H1 (cell line): ENCODE measurements at regions not wholly inside any gene's neighbourhood (a gene's known extent, or its start where the extent isn't known, plus 50 kb on each side); places are given as distances from the start of the nearest gene placed in this dataset.

Experiments used
- CBX5 ChIP-seq: fragments of 300-800, 300-1000 bp; sonication (generic); IDR thresholded peaks from 2 replicates; pipeline ENCODE4 v1.7.1; 2016; ENCODE audit warnings: antibody characterized with exemption, low read length, low read depth
- TF ChIP-seq, protein P1 (sequence below), 3 experiments: IDR thresholded peaks; 1 replicate in 2 of 3; 2 replicates in 1 of 3; pipeline versions ENCODE4 v1.5.1 to v1.6.1; 2011; ENCODE audit warnings: low read length in 3 of 3, mild to moderate bottlenecking in 3 of 3, inconsistent platforms in 2 of 3, low read depth in 1 of 3, moderate library complexity in 1 of 3; ENCODE audit not compliant: insufficient read depth in 1 of 3; ENCODE audit errors: control extremely low read depth in 1 of 3

DNA sequence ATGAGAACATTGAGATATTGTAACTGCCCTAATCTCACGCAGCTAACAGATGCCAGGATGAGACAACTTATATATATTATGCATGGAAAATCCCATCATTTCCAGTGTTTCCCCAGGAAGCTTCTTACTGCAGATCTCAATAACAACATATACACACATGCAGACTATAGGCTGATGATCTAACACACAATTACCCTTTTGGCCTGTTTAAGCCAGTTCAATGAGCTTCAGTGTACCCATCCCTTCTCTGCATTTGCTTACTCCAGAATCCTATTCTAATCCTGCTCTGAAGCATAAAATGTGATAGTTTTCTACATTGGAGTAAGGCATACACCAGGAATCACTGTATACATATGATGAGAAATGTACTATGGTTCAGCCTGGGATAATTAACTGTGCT, 489.4 kb downstream of the SUCLA2 start:
- TF ChIP-seq CBX5, result no peak
- TF ChIP-seq, protein P1, sequence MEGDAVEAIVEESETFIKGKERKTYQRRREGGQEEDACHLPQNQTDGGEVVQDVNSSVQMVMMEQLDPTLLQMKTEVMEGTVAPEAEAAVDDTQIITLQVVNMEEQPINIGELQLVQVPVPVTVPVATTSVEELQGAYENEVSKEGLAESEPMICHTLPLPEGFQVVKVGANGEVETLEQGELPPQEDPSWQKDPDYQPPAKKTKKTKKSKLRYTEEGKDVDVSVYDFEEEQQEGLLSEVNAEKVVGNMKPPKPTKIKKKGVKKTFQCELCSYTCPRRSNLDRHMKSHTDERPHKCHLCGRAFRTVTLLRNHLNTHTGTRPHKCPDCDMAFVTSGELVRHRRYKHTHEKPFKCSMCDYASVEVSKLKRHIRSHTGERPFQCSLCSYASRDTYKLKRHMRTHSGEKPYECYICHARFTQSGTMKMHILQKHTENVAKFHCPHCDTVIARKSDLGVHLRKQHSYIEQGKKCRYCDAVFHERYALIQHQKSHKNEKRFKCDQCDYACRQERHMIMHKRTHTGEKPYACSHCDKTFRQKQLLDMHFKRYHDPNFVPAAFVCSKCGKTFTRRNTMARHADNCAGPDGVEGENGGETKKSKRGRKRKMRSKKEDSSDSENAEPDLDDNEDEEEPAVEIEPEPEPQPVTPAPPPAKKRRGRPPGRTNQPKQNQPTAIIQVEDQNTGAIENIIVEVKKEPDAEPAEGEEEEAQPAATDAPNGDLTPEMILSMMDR (IDR thresholded peaks at IDR 0.05; ENCODE audit: control extremely low read depth in 1 of 3, insufficient read depth in 1 of 3, low read depth in 1 of 3, low read length in 3 of 3), result no peak
